Endothelial cell of umbilical vein (primary cell): ENCODE measurements at regions not wholly inside any gene's neighbourhood (a gene's known extent, or its start where the extent isn't known, plus 50 kb on each side); places are given as distances from the start of the nearest gene placed in this dataset.

ENCODE experiments used
- BruUV-seq: library from RNA; stranded (reverse); fragments of 400-500 nt; replicated peaks from 2 replicates; lab custom pipeline; 2021; lab: Mats Ljungman, UMichigan
- CTCF ChIA-PET: fragments of 300-600, 350-600 bp; sonication (Branson Sonifier 250); formaldehyde crosslinking; loops from one replicate; lab custom pipeline; 2021; ENCODE audit warnings: antibody characterized with exemption, inconsistent platforms; lab: Charles Lee
- POLR2A ChIA-PET: fragments of 300-600, 350-600 bp; sonication (Branson Sonifier 250); formaldehyde crosslinking; loops from one replicate; lab custom pipeline; 2021; ENCODE audit warnings: antibody characterized with exemption, inconsistent platforms; lab: Charles Lee
- DNase-seq: peaks from one replicate; pipeline ENCODE4 v3.0.0-alpha.2; 2011; ENCODE audit warnings: low read depth, low spot score
- FAIRE-seq: peaks from 2 replicates; lab custom pipeline; 2011; peaks lifted over from hg19 to GRCh38; lab: Jason Lieb, UNC
- H2AFZ ChIP-seq: 2 replicates; pipeline ENCODE4 v1.6.0; 2012; ENCODE audit warnings: low read depth, low read length, control low read depth, inconsistent platforms
- H3K27ac ChIP-seq: 2 replicates; pipeline ENCODE4 v1.5.1; 2011; ENCODE audit warnings: low read depth, mild to moderate bottlenecking, control low read depth, low read length, moderate library complexity; ENCODE audit not compliant: insufficient read depth
- H3K27me3 ChIP-seq, 2 experiments: 2 replicates each; pipeline versions ENCODE4 v1.6.0 to v1.6.1; 2011; ENCODE audit warnings: low read length in 2 of 2, mixed read lengths in 1 of 2; ENCODE audit not compliant: control insufficient read depth in 2 of 2, insufficient read depth in 2 of 2
- H3K36me3 ChIP-seq, 2 experiments: 2 replicates in 1 of 2; 3 replicates in 1 of 2; pipeline ENCODE4 v1.5.1; 2011; ENCODE audit warnings: low read length in 2 of 2, mild to moderate bottlenecking in 1 of 2, moderate library complexity in 1 of 2; ENCODE audit not compliant: control insufficient read depth in 2 of 2, insufficient read depth in 2 of 2; ENCODE audit errors: extremely low read depth in 1 of 2
- H3K4me1 ChIP-seq: 3 replicates; pipeline ENCODE4 v1.5.1; 2011; ENCODE audit warnings: mild to moderate bottlenecking, low read length; ENCODE audit not compliant: control insufficient read depth, insufficient read depth; ENCODE audit errors: extremely low read depth
- H3K4me2 ChIP-seq: 2 replicates; pipeline ENCODE4 v1.6.1; 2011; ENCODE audit warnings: low read length, control low read depth, mixed read lengths; ENCODE audit not compliant: insufficient read depth
- H3K4me3 ChIP-seq, 3 experiments: fragments of 200-600 bp in 1 of 3; sonication (generic), shearing (Covaris generic) in 1 of 3; replicated peaks in 1 of 3; 2 replicates each; pipeline ENCODE4 v1.5.1; 2011 to 2016; ENCODE audit warnings: control low read depth in 3 of 3, low read length in 3 of 3, mild to moderate bottlenecking in 2 of 3, inconsistent platforms in 1 of 3, low read depth in 1 of 3, moderate library complexity in 1 of 3; ENCODE audit not compliant: insufficient read depth in 1 of 3
- H3K79me2 ChIP-seq: 2 replicates; pipeline ENCODE4 v1.6.0; 2012; ENCODE audit warnings: low read length, inconsistent platforms; ENCODE audit not compliant: control insufficient read depth, insufficient read depth
- H3K9ac ChIP-seq: replicated peaks from 2 replicates; pipeline ENCODE3; 2011; ENCODE audit warnings: low read length, control low read depth; ENCODE audit not compliant: insufficient read depth; ENCODE audit errors: extremely low read depth
- H3K9me1 ChIP-seq: replicated peaks from 3 replicates; pipeline ENCODE4 v1.6.0; 2011; ENCODE audit warnings: mild to moderate bottlenecking, low read length; ENCODE audit not compliant: control insufficient read depth, insufficient read depth; ENCODE audit errors: extremely low read depth
- H3K9me3 ChIP-seq: replicated peaks from 2 replicates; pipeline ENCODE4 v1.5.1; 2012; ENCODE audit warnings: low read length, inconsistent platforms; ENCODE audit not compliant: control insufficient read depth, insufficient read depth
- H4K20me1 ChIP-seq: replicated peaks from 2 replicates; pipeline ENCODE3; 2011; ENCODE audit warnings: mild to moderate bottlenecking, low read length; ENCODE audit not compliant: control insufficient read depth, insufficient read depth; ENCODE audit errors: extremely low read depth
- EZH2 ChIP-seq: IDR thresholded peaks from 2 replicates; pipeline ENCODE4 v1.6.1; 2012; ENCODE audit warnings: borderline replicate concordance, low read depth, mild to moderate bottlenecking, moderate library complexity, low read length, inconsistent platforms; ENCODE audit not compliant: severe bottlenecking
- FOS ChIP-seq: IDR thresholded peaks from 2 replicates; pipeline ENCODE4 v1.6.1; 2011; ENCODE audit warnings: mild to moderate bottlenecking, low read length, moderate library complexity, borderline replicate concordance; ENCODE audit not compliant: insufficient read depth
- GATA2 ChIP-seq: IDR thresholded peaks from 2 replicates; pipeline ENCODE4 v1.7.0; 2011; ENCODE audit warnings: low read depth, mild to moderate bottlenecking, moderate library complexity, mixed read lengths, low read length; ENCODE audit not compliant: insufficient read length, insufficient read depth
- JUN ChIP-seq: IDR thresholded peaks from 2 replicates; pipeline ENCODE4 v1.6.1; 2011; ENCODE audit warnings: borderline replicate concordance, low read depth; ENCODE audit not compliant: insufficient read length, insufficient read depth
- MAX ChIP-seq: IDR thresholded peaks from 2 replicates; pipeline ENCODE4 v1.6.1; 2011; ENCODE audit not compliant: insufficient read depth, insufficient read length
- MYC ChIP-seq: IDR thresholded peaks from one replicate; pipeline ENCODE4 v1.6.1; 2011; ENCODE audit warnings: mild to moderate bottlenecking, low read depth, low read length
- POLR2A ChIP-seq: IDR thresholded peaks from 2 replicates; pipeline ENCODE4 v1.6.1; 2012; ENCODE audit warnings: low read depth, mild to moderate bottlenecking, control low read depth, low read length
- POLR2AphosphoS5 ChIP-seq: IDR thresholded peaks from 2 replicates; pipeline ENCODE4 v1.6.1; 2012; ENCODE audit warnings: low read depth, mild to moderate bottlenecking, control low read depth, low read length, moderate library complexity; ENCODE audit not compliant: insufficient read depth
- dilution Hi-C: fragments of 300-500 bp; cut with MboI; formaldehyde crosslinking; loops from one replicate; pipeline ENCODE4 v1.15.0; 2019; ENCODE audit warnings: low sequenced_read_pairs; ENCODE audit not compliant: extremely low pct_ligation_motif_present
- intact Hi-C: fragments of 100-400 bp; cut with micrococcal nuclease; formaldehyde crosslinking; loops from one replicate; pipeline ENCODE4 v1.10.0; 2022

- ChIA-PET CTCF (no interaction called here), POLR2A (no interaction called here)
- H3K4me2 ChIP-seq: no peak overlapping the region
These were observed 56.0 kb upstream of the OR5AK2 start for GRCh38 chr11:56932572-56933220.

DNA sequence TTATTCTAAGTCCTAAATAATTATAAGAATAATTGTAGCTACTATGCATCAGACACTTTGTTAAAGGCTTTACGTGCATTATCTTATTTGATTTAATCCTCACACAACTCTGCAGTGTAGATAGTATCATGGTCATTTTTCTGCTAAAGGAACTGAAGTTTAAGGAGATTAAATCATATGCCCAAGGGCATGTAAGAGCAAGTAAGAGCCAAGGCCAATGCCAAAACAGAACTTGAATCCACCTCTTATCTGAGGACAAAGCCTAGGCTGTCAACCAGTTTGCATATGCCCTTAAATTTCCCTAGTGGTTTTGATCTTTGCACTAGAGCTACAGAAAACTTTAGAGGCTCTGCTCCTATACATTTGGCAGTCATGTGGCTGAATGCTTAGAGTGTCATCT lies 65.6 kb upstream of the OR5AK2 start:
- no TSS peak for BruUV-seq
- H3K79me2 ChIP-seq: no peaks in the 10 kb centered on the region
- CTCF ChIA-PET: no interaction called here
- H3K27me3 ChIP-seq: no peaks in the 10 kb centered on the region
- no peak overlapping the region for H3K4me3 ChIP-seq
- no peak overlapping the region for H2AFZ ChIP-seq
- H3K9me1 ChIP-seq: no peaks in the 10 kb centered on the region
- H3K9ac ChIP-seq: no peak overlapping the region
- H3K9me3 ChIP-seq: no peaks in the 10 kb centered on the region
- no peaks in the 10 kb centered on the region for H3K4me1 ChIP-seq
- DNase-seq (no peak), FAIRE-seq (no peak)
- intact Hi-C loops (no loop called here), dilution Hi-C loops (no loop called here)
- H3K4me2 ChIP-seq: no peak overlapping the region
- POLR2A ChIA-PET: no interaction called here
- TF ChIP-seq EZH2 (no peak), MAX (no peak), FOS (no peak), MYC (no peak)
- H3K36me3 ChIP-seq: no peaks in the 10 kb centered on the region
- no peak overlapping the region for H3K27ac ChIP-seq
- H4K20me1 ChIP-seq: no peaks in the 10 kb centered on the region

More at GRCh38 chr11:56932572-56933220, 56.0 kb upstream of the OR5AK2 start:
- H3K4me1 ChIP-seq: no peaks in the 10 kb centered on the region
- H3K9me1 ChIP-seq: no peaks in the 10 kb centered on the region
- dilution Hi-C loops (no loop called here), intact Hi-C loops (no loop called here)
- H3K27me3 ChIP-seq: no peaks in the 10 kb centered on the region
- no peak for DNase-seq
- H4K20me1 ChIP-seq: no peaks in the 10 kb centered on the region
- H3K9me3 ChIP-seq: no peaks in the 10 kb centered on the region
- H3K4me3 ChIP-seq: no peak overlapping the region
- no peaks in the 10 kb centered on the region for H3K36me3 ChIP-seq
- H3K27ac ChIP-seq: no peak overlapping the region
- H3K79me2 ChIP-seq: no peaks in the 10 kb centered on the region
- no peak overlapping the region for H3K9ac ChIP-seq
- TF ChIP-seq POLR2A (no peak), POLR2AphosphoS5 (no peak), JUN (no peak), FOS (peak; percentile 18), GATA2 (no peak), MAX (no peak)
- no peak for FAIRE-seq
- no peak overlapping the region for H2AFZ ChIP-seq
- BruUV-seq: no TSS peak
